IPS-18a (cell line): ENCODE measurements at regions not wholly inside any gene's neighbourhood (a gene's known extent, or its start where the extent isn't known, plus 50 kb on each side); places are given as distances from the start of the nearest gene placed in this dataset.

ENCODE experiments used
- H3K27ac ChIP-seq: one replicate; pipeline ENCODE4 v1.5.1; 2013; ENCODE audit warnings: low read length
- H3K27me3 ChIP-seq: one replicate; pipeline ENCODE4 v1.6.1; 2013; ENCODE audit warnings: mild to moderate bottlenecking, low read length; ENCODE audit not compliant: control insufficient read depth, insufficient read depth
- H3K36me3 ChIP-seq: one replicate; pipeline ENCODE4 v1.6.1; 2013; ENCODE audit warnings: low read depth, low read length; ENCODE audit not compliant: control insufficient read depth
- H3K4me1 ChIP-seq: one replicate; pipeline ENCODE4 v1.6.1; 2013; ENCODE audit warnings: low read depth, low read length; ENCODE audit not compliant: control insufficient read depth
- H3K4me3 ChIP-seq: one replicate; pipeline ENCODE4 v1.5.1; 2013; ENCODE audit warnings: low read length
- H3K9ac ChIP-seq: one replicate; pipeline ENCODE4 v1.6.1; 2013; ENCODE audit warnings: mild to moderate bottlenecking, low read length, moderate library complexity
- H3K9me3 ChIP-seq: one replicate; pipeline ENCODE4 v1.6.1; 2013; ENCODE audit warnings: low read depth, low read length; ENCODE audit not compliant: control insufficient read depth

DNA sequence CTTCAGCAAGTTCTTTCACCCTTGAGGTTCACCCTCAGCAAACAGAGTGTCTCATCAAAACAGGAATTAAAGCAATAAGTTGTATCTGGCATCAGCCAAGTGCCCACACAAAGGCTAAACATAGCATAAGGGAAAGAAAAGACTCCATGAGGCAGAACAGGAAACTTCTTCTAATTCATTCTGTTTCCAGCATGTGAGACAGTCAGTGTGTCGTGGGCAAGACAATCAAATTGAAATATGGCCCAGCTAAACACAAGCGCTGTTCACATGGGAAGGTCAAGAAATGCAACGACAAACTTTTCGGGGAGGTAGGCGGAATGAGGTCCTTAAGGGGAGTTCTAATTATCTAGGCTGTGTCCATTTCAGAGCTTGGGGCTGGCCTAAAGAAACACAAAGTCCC is 393.4 kb downstream of the HAPSTR1 start:
- no peaks in the 10 kb centered on the region for H3K4me1 ChIP-seq
- no peak overlapping the region for H3K4me3 ChIP-seq
- no peak overlapping the region for H3K9ac ChIP-seq
- no peaks in the 10 kb centered on the region for H3K36me3 ChIP-seq
- no peaks in the 10 kb centered on the region for H3K9me3 ChIP-seq
- no peaks in the 10 kb centered on the region for H3K27me3 ChIP-seq
- no peak overlapping the region for H3K27ac ChIP-seq

- Histone ChIP-seq H3K9me3 (no peaks in the 10 kb centered on the region), H3K4me3 (no peak overlapping the region), H3K9ac (no peak overlapping the region), H3K27ac (no peak overlapping the region), H3K4me1 (no peaks in the 10 kb centered on the region), H3K36me3 (no peaks in the 10 kb centered on the region), H3K27me3 (no peaks in the 10 kb centered on the region)
Measured at GRCh38 chr16:9489835-9490467, 398.5 kb downstream of the HAPSTR1 start.

GRCh38 chr16:9495824-9496223 is 404.4 kb downstream of the HAPSTR1 start:
- Histone ChIP-seq H3K9ac (no peak overlapping the region), H3K27ac (no peak overlapping the region), H3K4me1 (peaks cover 9% of the 10 kb centered on the region), H3K27me3 (no peaks in the 10 kb centered on the region), H3K9me3 (no peaks in the 10 kb centered on the region), H3K4me3 (no peak overlapping the region), H3K36me3 (no peaks in the 10 kb centered on the region)

DNA sequence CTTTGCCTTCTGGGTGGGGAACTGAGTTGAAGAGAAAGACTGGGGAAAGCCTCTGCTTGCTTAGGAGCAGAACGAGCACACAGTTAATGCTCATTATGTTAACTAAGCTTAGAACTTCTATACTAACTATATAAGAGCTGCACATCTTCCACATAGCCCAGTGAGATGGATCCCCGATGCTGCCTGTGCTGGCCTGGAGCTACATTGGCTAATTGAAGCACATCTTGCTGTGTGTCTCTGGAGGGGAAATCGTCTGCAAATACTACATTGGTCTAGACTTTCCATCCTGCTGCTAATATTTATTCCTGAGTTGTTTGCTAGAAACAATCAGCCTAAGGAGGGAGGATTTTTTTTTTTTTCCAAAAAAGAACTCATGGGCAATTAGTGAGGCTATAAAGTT is 406.3 kb downstream of the HAPSTR1 start:
- H3K27me3 ChIP-seq = no peaks in the 10 kb centered on the region

GRCh38 chr16:9499941-9500593 is 408.6 kb downstream of the HAPSTR1 start:
- Histone ChIP-seq H3K36me3 (no peaks in the 10 kb centered on the region), H3K4me1 (peaks cover 17% of the 10 kb centered on the region), H3K9ac (no peak overlapping the region), H3K27ac (no peak overlapping the region), H3K27me3 (no peaks in the 10 kb centered on the region), H3K4me3 (no peak overlapping the region), H3K9me3 (no peaks in the 10 kb centered on the region)

More for the DNA sequence above, 406.3 kb downstream of the HAPSTR1 start:
- Histone ChIP-seq H3K4me1 (peaks cover 9% of the 10 kb centered on the region), H3K9me3 (no peaks in the 10 kb centered on the region), H3K4me3 (no peak overlapping the region), H3K27ac (no peak overlapping the region), H3K9ac (no peak overlapping the region), H3K36me3 (no peaks in the 10 kb centered on the region)

- Histone ChIP-seq H3K9ac (no peak overlapping the region), H3K27me3 (no peaks in the 10 kb centered on the region)
Measured at GRCh38 chr16:9500872-9501271, 409.4 kb downstream of the HAPSTR1 start.

DNA sequence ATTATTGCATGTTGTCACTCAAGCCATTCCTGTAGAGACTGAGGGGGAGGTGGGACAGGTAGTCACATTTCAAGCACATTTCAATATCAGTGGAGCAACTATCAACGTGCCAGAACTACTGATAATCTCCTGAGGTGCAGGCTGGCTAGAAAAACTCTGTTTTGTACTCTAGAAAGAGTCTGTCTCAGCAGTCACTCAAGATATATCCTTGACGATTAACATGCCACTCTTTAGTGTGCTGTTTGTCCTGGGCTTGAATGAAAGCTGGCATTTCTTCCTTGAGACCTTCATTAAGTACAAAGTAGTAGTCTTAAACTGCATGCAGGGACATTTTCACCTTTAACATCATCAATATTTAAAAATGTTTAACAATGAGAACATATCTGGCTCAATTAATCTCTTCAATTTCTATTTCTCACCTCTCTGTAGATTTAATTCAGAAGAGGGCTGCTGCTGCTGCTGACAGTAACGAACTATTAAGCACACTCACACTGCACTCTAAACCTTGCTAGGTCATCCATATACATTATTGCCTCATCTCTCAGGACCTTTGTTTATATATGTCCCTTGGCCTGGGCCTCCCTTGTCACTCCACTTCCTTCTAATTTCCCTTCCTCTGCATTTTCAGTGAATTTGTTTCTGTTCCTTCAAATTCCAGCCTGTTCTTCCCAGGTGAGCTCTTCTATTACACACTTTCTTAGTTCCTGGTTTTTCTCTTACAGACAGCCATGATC is 412.0 kb downstream of the HAPSTR1 start:
- no peaks in the 10 kb centered on the region for H3K9me3 ChIP-seq
- no peak overlapping the region for H3K9ac ChIP-seq
- no peaks in the 10 kb centered on the region for H3K27me3 ChIP-seq
- no peak overlapping the region for H3K4me3 ChIP-seq
- no peak overlapping the region for H3K27ac ChIP-seq
- no peaks in the 10 kb centered on the region for H3K36me3 ChIP-seq
- peaks cover 17% of the 10 kb centered on the region for H3K4me1 ChIP-seq

More at GRCh38 chr16:9500872-9501271, 409.4 kb downstream of the HAPSTR1 start:
- H3K27ac ChIP-seq = no peak overlapping the region
- peaks cover 17% of the 10 kb centered on the region for H3K4me1 ChIP-seq
- H3K9me3 ChIP-seq = no peaks in the 10 kb centered on the region
- H3K36me3 ChIP-seq = no peaks in the 10 kb centered on the region
- H3K4me3 ChIP-seq = no peak overlapping the region

- Histone ChIP-seq H3K9me3 (no peaks in the 10 kb centered on the region), H3K27me3 (no peaks in the 10 kb centered on the region), H3K4me3 (no peak overlapping the region), H3K27ac (no peak overlapping the region), H3K36me3 (no peaks in the 10 kb centered on the region), H3K4me1 (peaks cover 5% of the 10 kb centered on the region), H3K9ac (no peak overlapping the region)
Measured at GRCh38 chr16:9508328-9508936, 417.0 kb downstream of the HAPSTR1 start.

- Histone ChIP-seq H3K4me1 (no peaks in the 10 kb centered on the region), H3K4me3 (no peak overlapping the region), H3K36me3 (no peaks in the 10 kb centered on the region), H3K9me3 (no peaks in the 10 kb centered on the region), H3K9ac (no peak overlapping the region), H3K27me3 (no peaks in the 10 kb centered on the region), H3K27ac (no peak overlapping the region)
Measured at GRCh38 chr16:9509663-9510062, 418.2 kb downstream of the HAPSTR1 start.

DNA sequence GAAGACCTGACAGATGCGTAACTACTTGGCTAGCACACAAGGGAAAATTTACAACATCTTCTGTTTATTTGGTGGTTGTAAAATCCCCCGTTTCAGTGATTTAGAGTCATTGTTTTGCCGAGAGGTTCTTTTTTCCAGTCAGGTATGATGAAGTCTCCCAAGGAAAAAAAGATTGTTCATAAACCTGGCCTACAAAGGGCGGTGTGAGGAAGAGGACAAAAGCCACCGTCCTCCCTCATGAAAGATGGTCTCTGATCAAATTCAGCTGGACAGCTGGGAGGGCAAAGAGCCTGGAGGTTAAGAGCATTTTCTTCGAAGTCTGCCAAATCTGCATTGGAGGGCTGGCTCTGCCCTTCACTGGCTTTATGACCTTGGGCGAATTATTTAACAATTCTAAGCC is 419.9 kb downstream of the HAPSTR1 start:
- Histone ChIP-seq H3K27me3 (no peaks in the 10 kb centered on the region), H3K9ac (no peak overlapping the region), H3K9me3 (no peaks in the 10 kb centered on the region), H3K4me3 (no peak overlapping the region), H3K27ac (no peak overlapping the region), H3K36me3 (no peaks in the 10 kb centered on the region), H3K4me1 (no peaks in the 10 kb centered on the region)

- H3K4me1 ChIP-seq = no peaks in the 10 kb centered on the region
- H3K9me3 ChIP-seq = no peaks in the 10 kb centered on the region
- no peaks in the 10 kb centered on the region for H3K27me3 ChIP-seq
- H3K36me3 ChIP-seq = no peaks in the 10 kb centered on the region
- H3K9ac ChIP-seq = no peak overlapping the region
- no peak overlapping the region for H3K27ac ChIP-seq
- no peak overlapping the region for H3K4me3 ChIP-seq
Measured at GRCh38 chr16:9516444-9516843, 425.0 kb downstream of the HAPSTR1 start.
